ENCODE measurements at regions not wholly inside any gene's neighbourhood (a gene's known extent, or its start where the extent isn't known, plus 50 kb on each side); places are given as distances from the start of the nearest gene placed in this dataset.

DNA sequence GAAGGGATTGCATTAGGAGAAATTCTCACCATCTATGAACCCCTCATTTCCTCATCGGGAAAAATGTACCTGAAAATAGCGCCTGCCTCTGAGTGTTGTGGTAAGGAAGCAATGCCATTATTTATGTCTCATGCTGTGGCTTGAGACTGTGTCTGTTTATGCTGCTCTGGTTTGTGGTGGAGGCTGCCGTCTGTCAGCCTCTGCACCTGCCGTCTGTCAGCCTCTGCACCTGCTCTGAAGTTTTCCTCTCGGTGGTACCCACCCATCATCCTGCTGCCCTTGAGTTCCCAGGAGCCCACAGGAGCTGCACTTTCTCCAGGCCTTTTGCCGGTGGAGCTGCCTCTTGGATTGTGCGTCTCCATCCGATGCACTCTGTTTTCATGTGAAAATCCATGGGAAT, 68.5 kb upstream of the PPP2R3B start:
- no peaks in the 10 kb centered on the region for H3K36me3 ChIP-seq (ENCODE audit: control insufficient read depth in 2 of 3, insufficient read depth in 3 of 3, low read length in 3 of 3)
- H3K27ac ChIP-seq (ENCODE audit: low read depth in 2 of 2, low read length in 2 of 2), result no peak overlapping the region
- no peaks in the 10 kb centered on the region for H3K9me3 ChIP-seq (ENCODE audit: control insufficient read depth in 2 of 3, insufficient read depth in 1 of 3, low read length in 3 of 3)
- H3K9ac ChIP-seq (ENCODE audit: low read length in 3 of 3), result no peak overlapping the region
- no peaks in the 10 kb centered on the region for H3K27me3 ChIP-seq (ENCODE audit: control insufficient read depth, insufficient read depth, low read length)
- no peak for FAIRE-seq
- TF ChIP-seq, protein P1, sequence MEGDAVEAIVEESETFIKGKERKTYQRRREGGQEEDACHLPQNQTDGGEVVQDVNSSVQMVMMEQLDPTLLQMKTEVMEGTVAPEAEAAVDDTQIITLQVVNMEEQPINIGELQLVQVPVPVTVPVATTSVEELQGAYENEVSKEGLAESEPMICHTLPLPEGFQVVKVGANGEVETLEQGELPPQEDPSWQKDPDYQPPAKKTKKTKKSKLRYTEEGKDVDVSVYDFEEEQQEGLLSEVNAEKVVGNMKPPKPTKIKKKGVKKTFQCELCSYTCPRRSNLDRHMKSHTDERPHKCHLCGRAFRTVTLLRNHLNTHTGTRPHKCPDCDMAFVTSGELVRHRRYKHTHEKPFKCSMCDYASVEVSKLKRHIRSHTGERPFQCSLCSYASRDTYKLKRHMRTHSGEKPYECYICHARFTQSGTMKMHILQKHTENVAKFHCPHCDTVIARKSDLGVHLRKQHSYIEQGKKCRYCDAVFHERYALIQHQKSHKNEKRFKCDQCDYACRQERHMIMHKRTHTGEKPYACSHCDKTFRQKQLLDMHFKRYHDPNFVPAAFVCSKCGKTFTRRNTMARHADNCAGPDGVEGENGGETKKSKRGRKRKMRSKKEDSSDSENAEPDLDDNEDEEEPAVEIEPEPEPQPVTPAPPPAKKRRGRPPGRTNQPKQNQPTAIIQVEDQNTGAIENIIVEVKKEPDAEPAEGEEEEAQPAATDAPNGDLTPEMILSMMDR (IDR thresholded peaks at IDR 0.05; ENCODE audit: borderline replicate concordance, extremely low read depth, insufficient read depth), result no peak
- peak in 1 of 5 donors; percentile 4 for DNase-seq
- H3K4me3 ChIP-seq (ENCODE audit: low read length in 3 of 3), result no peak overlapping the region
- no peaks in the 10 kb centered on the region for H3K4me1 ChIP-seq (ENCODE audit: control insufficient read depth in 2 of 3, insufficient read depth in 2 of 3, low read depth in 1 of 3, low read length in 3 of 3)
- intact Hi-C loops (cut with DNase I), result no loop called here

DNA sequence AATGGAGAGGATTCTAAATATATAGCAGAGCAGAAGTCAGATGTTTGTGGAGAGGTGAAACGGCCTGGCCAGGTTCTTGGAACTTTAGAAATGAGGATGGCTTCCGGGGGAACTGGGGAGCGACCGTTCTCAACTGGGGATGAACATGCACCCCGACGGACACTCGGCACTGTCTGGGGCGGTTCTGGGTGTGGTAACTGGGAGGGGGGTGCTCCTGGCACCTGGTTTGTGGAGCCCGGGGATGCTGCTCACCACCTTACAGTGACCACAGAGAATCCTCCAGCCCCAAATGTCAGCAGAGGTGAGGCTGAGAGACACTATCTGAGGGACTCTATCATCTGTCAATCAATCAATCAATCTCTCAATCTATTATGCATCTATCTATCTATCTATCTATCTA, 69.0 kb upstream of the PPP2R3B start:
- no peak for FAIRE-seq
- H3K27ac ChIP-seq (ENCODE audit: low read depth in 2 of 2, low read length in 2 of 2), result no peak overlapping the region
- no peaks in the 10 kb centered on the region for H3K4me1 ChIP-seq (ENCODE audit: control insufficient read depth in 2 of 3, insufficient read depth in 2 of 3, low read depth in 1 of 3, low read length in 3 of 3)
- no peaks in the 10 kb centered on the region for H3K27me3 ChIP-seq (ENCODE audit: control insufficient read depth, insufficient read depth, low read length)
- TF ChIP-seq, protein P1 (IDR thresholded peaks at IDR 0.05; ENCODE audit: borderline replicate concordance, extremely low read depth, insufficient read depth), result no peak
- no peaks in the 10 kb centered on the region for H3K9me3 ChIP-seq (ENCODE audit: control insufficient read depth in 2 of 3, insufficient read depth in 1 of 3, low read length in 3 of 3)
- DNase-seq, result peak in 2 of 5 donors; percentile 29
- intact Hi-C loops (cut with DNase I), result no loop called here
- no peak overlapping the region for H3K9ac ChIP-seq (ENCODE audit: low read length in 3 of 3)
- no peak overlapping the region for H3K4me3 ChIP-seq (ENCODE audit: low read length in 3 of 3)
- no peaks in the 10 kb centered on the region for H3K36me3 ChIP-seq (ENCODE audit: control insufficient read depth in 2 of 3, insufficient read depth in 3 of 3, low read length in 3 of 3)

DNA sequence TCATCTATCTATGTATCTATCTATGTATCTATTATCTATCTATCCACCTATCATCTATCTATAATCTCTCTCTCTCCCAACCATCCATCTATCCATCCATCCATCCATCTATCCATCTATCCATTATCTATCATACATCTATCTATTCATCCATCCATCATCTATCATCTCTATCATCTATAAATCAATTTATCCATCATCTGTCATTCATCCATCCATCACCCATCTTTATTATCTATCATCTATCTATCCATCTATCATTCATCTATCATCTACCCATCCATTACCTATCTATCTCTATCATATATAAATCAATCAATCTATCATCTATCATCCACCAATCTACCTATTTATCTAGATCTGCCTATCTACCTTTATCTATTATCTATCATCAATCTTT, 69.4 kb upstream of the PPP2R3B start:
- Histone ChIP-seq H3K27me3 (ENCODE audit: control insufficient read depth, insufficient read depth, low read length) (no peaks in the 10 kb centered on the region), H3K4me1 (ENCODE audit: control insufficient read depth in 2 of 3, insufficient read depth in 2 of 3, low read depth in 1 of 3, low read length in 3 of 3) (no peaks in the 10 kb centered on the region), H3K9me3 (ENCODE audit: control insufficient read depth in 2 of 3, insufficient read depth in 1 of 3, low read length in 3 of 3) (no peaks in the 10 kb centered on the region), H3K4me3 (ENCODE audit: low read length in 3 of 3) (no peak overlapping the region), H3K9ac (ENCODE audit: low read length in 3 of 3) (no peak overlapping the region), H3K27ac (ENCODE audit: low read depth in 2 of 2, low read length in 2 of 2) (no peak overlapping the region), H3K36me3 (ENCODE audit: control insufficient read depth in 2 of 3, insufficient read depth in 3 of 3, low read length in 3 of 3) (no peaks in the 10 kb centered on the region)
- DNase-seq (peak in 1 of 5 donors; percentile 30), FAIRE-seq (no peak)
- TF ChIP-seq, protein P1 (IDR thresholded peaks at IDR 0.05; ENCODE audit: borderline replicate concordance, extremely low read depth, insufficient read depth), result no peak
- intact Hi-C loops (cut with DNase I), result no loop called here
